MM.1S (cell line): ENCODE measurements at regions not wholly inside any gene's neighbourhood (a gene's known extent, or its start where the extent isn't known, plus 50 kb on each side); places are given as distances from the start of the nearest gene placed in this dataset.

ENCODE experiments used
- CTCF ChIP-seq: fragments of 300-600 bp; sonication (generic); IDR thresholded peaks from 2 replicates; pipeline ENCODE4 v1.5.1; 2016; ENCODE audit warnings: antibody characterized with exemption, low read length, mixed read lengths
- EZH2 ChIP-seq: fragments of 300-600 bp; sonication (generic); optimal IDR thresholded peaks from 2 replicates; pipeline ENCODE3; 2017; ENCODE audit warnings: low read depth, mild to moderate bottlenecking, antibody characterized with exemption, low read length, mixed read lengths

- no peak for TF ChIP-seq CTCF
- no peak for TF ChIP-seq EZH2
Measured at GRCh38 chrX:33735182-33735581, 396.9 kb downstream of the FAM47A start.
